ENCODE measurements at regions not wholly inside any gene's neighbourhood (a gene's known extent, or its start where the extent isn't known, plus 50 kb on each side); places are given as distances from the start of the nearest gene placed in this dataset.

DNA sequence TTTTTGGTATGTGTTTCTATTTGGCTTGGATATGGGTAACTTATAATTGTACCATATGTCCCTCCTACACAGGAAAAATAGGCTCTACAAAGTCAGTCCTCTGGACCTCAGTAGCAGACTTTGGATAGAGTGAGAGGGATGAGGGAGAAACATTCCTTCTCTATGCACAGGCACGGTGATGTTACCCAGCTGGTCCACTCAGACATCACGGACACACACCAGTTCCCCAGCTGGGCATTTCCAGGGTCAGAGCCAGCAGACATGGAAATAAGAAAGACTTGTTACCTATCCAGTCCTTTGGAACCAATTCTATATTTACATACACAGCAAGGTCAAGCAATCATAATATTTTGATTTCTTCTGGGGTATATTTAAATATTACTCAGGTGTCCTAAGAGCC, 433.1 kb upstream of the KCNMB2 start:
- TF ChIP-seq, protein P1, sequence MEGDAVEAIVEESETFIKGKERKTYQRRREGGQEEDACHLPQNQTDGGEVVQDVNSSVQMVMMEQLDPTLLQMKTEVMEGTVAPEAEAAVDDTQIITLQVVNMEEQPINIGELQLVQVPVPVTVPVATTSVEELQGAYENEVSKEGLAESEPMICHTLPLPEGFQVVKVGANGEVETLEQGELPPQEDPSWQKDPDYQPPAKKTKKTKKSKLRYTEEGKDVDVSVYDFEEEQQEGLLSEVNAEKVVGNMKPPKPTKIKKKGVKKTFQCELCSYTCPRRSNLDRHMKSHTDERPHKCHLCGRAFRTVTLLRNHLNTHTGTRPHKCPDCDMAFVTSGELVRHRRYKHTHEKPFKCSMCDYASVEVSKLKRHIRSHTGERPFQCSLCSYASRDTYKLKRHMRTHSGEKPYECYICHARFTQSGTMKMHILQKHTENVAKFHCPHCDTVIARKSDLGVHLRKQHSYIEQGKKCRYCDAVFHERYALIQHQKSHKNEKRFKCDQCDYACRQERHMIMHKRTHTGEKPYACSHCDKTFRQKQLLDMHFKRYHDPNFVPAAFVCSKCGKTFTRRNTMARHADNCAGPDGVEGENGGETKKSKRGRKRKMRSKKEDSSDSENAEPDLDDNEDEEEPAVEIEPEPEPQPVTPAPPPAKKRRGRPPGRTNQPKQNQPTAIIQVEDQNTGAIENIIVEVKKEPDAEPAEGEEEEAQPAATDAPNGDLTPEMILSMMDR (conservative IDR thresholded peaks at IDR 0.05; ENCODE audit: low read depth, low read length): no peak
- TF ChIP-seq EZH2 (IDR thresholded peaks at IDR 0.05; ENCODE audit: low read length, unreplicated experiment) (no peak), EZH2phosphoT487 (IDR thresholded peaks at IDR 0.05; ENCODE audit: borderline replicate concordance, low read length) (no peak)

All from PC-3 (cell line).